Sigmoid colon (tissue), 6 donors: ENCODE measurements at regions not wholly inside any gene's neighbourhood (a gene's known extent, or its start where the extent isn't known, plus 50 kb on each side); places are given as distances from the start of the nearest gene placed in this dataset.

Source experiments
- DNase-seq: peaks from one replicate; pipeline ENCODE4 v3.0.0-alpha.2; 2019
- H3K27ac ChIP-seq, 4 donors: fragments of 200-600 bp; sonication (generic); one replicate each; pipeline ENCODE4 v1.5.1; 2016 to 2019; ENCODE audit warnings: mild to moderate bottlenecking in 1 of 4
- H3K27me3 ChIP-seq, 3 donors: fragments of 200-600 bp; sonication (generic); one replicate each; pipeline ENCODE4 v1.5.1; 2019; ENCODE audit warnings: mild to moderate bottlenecking in 1 of 3
- H3K36me3 ChIP-seq, 4 donors: fragments of 200-600 bp; sonication (generic); one replicate each; pipeline ENCODE4 v1.5.1; 2016 to 2019
- H3K4me1 ChIP-seq, 4 donors: fragments of 200-600 bp; sonication (generic); one replicate each; pipeline ENCODE4 v1.5.1; 2017 to 2019
- H3K4me3 ChIP-seq, 4 donors: fragments of 200-600 bp; sonication (generic); one replicate each; pipeline ENCODE4 v1.5.1; 2017 to 2019; ENCODE audit warnings: mild to moderate bottlenecking in 2 of 4, moderate library complexity in 1 of 4
- H3K9me3 ChIP-seq, 4 donors: fragments of 200-600 bp in 3 of 4; sonication (generic) in 3 of 4; one replicate each; pipeline versions ENCODE4 v1.5.1 to v1.6.1; 2013 to 2019
- EP300 ChIP-seq, 4 donors: sonication (generic); formaldehyde crosslinking; IDR thresholded peaks; one replicate each; pipeline ENCODE4 v1.6.1; 2017; ENCODE audit warnings: antibody characterized with exemption in 4 of 4
- POLR2A ChIP-seq, 2 donors: fragments of 450-650 bp; IDR thresholded peaks; one replicate each; pipeline ENCODE4 v1.6.1; 2016; ENCODE audit warnings: antibody characterized with exemption in 2 of 2, mild to moderate bottlenecking in 2 of 2, moderate library complexity in 2 of 2
- POLR2AphosphoS5 ChIP-seq, 4 donors: sonication (generic); formaldehyde crosslinking; IDR thresholded peaks; one replicate each; pipeline ENCODE4 v1.6.1; 2017; ENCODE audit warnings: antibody characterized with exemption in 4 of 4
- WGBS, 2 donors: extraction: QIAGEN DNeasy Blood & Tissue Kit; methylation state at CpG; one replicate each; pipeline ENCODE4 v1.1.7; 2013; 5-methylcytosine and 5-hydroxymethylcytosine counted together
- intact Hi-C: fragments of 100-400 bp; cut with DNase I; formaldehyde crosslinking; loops from one replicate; pipeline ENCODE4 v1.15.1; 2023
- TF ChIP-seq, protein P1 (sequence below), 4 experiments: fragments of 450-650 bp in 3 of 4; fragments of 200-600 bp in 1 of 4; IDR thresholded peaks; one replicate each; pipeline ENCODE4 v1.5.1; 2016 to 2019; ENCODE audit warnings: antibody characterized with exemption in 4 of 4, mild to moderate bottlenecking in 3 of 4, moderate library complexity in 2 of 4
- donor health status: healthy with polysubstance abuse.
- donor health status: healthy.

DNA sequence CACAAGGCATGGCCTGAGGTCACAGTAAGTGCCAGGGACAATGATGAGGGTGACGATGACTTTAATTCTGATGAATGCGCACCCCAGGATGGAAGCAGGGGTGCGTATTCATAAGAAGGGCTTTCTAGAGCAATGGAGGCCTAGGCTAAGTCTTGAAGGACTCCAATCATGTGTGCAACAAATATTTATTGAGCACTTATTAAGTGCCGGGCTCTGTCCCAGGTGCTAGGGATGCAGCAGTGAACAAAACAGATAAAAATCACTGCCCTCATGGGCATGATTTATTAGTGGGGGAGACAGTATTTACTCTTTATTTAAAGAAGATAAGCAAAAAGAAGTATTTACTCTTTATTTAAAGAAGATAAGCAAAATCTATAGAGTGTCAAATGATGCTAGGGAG is 198.2 kb upstream of the KCNG1 start:
- intact Hi-C loops = loop anchor here (10.0 kb wide), 1 partner anchor 56 kb away; no protein-coding TSS in a partner anchor
- Histone ChIP-seq H3K27me3 (peaks cover 0 to 36% (median 23%) of the 10 kb centered on the region in 3 donors), H3K4me3 (no peak overlapping the region), H3K4me1 (peaks cover 0 to 2% (median 0%) of the 10 kb centered on the region in 4 donors), H3K36me3 (no peaks in the 10 kb centered on the region), H3K27ac (no peak overlapping the region), H3K9me3 (peaks cover 0 to 11% (median 0%) of the 10 kb centered on the region in 4 donors)
- WGBS, 2 donors = 95 to 97% methylated on average over 4 of the region's 4 CpGs
- TF ChIP-seq, protein P1, sequence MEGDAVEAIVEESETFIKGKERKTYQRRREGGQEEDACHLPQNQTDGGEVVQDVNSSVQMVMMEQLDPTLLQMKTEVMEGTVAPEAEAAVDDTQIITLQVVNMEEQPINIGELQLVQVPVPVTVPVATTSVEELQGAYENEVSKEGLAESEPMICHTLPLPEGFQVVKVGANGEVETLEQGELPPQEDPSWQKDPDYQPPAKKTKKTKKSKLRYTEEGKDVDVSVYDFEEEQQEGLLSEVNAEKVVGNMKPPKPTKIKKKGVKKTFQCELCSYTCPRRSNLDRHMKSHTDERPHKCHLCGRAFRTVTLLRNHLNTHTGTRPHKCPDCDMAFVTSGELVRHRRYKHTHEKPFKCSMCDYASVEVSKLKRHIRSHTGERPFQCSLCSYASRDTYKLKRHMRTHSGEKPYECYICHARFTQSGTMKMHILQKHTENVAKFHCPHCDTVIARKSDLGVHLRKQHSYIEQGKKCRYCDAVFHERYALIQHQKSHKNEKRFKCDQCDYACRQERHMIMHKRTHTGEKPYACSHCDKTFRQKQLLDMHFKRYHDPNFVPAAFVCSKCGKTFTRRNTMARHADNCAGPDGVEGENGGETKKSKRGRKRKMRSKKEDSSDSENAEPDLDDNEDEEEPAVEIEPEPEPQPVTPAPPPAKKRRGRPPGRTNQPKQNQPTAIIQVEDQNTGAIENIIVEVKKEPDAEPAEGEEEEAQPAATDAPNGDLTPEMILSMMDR (IDR thresholded peaks at IDR 0.05) = no peak
- no peak for TF ChIP-seq POLR2A (IDR thresholded peaks at IDR 0.05)
- TF ChIP-seq EP300 (IDR thresholded peaks at IDR 0.05) = no peak
- no peak for TF ChIP-seq POLR2AphosphoS5 (IDR thresholded peaks at IDR 0.05)
- no peak for DNase-seq

DNA sequence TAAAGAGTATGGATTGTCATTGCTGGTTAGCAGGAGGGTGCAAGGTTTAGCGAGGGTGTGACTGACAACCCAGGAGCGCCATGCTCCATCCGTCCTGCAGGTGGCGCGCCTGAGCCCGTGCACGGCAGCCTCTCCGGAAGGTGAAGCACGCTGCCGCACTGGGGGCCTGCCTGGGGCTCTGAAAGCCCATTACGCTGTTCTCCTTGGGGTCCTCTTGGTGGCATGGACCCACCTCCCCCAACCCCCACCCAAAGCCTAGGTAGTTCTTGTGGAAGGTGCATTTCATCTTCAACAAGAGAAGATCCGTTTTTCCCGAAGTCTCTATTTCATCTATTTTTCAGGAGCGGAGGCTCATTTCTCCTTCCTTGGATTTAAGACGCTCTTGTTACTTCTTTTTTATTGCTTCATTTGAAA is 197.4 kb upstream of the KCNG1 start:
- intact Hi-C loops = loop anchor here (10.0 kb wide), 1 partner anchor 55 kb away; no protein-coding TSS in a partner anchor

DNA sequence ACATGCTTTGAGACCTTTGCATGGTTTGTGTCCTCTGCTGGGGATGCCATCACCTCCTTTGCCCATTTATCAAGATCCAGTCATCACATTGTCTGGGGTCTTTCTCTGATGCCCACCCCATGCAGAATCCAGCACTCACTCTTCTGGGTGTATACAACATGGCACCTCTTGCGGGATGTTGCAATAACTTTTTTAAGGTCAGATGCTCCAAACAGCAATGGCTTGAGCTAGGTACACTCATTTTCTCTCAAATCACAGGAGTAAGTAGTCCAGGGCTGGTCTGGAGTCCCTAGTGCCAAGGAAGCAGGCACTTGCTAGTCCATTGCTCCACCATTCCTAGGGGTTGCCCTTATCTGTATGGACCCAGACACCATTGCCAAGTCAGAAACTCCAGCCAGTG is 196.6 kb upstream of the KCNG1 start:
- TF ChIP-seq EP300 (IDR thresholded peaks at IDR 0.05) = no peak
- TF ChIP-seq, protein P1 (IDR thresholded peaks at IDR 0.05) = no peak
- TF ChIP-seq POLR2A (IDR thresholded peaks at IDR 0.05) = no peak
- TF ChIP-seq POLR2AphosphoS5 (IDR thresholded peaks at IDR 0.05) = no peak
- Histone ChIP-seq H3K4me1 (peaks cover 0 to 6% (median 0%) of the 10 kb centered on the region in 4 donors), H3K27me3 (peaks cover 0 to 36% (median 23%) of the 10 kb centered on the region in 3 donors), H3K36me3 (no peaks in the 10 kb centered on the region), H3K27ac (no peak overlapping the region), H3K4me3 (no peak overlapping the region), H3K9me3 (peaks cover 0 to 10% (median 0%) of the 10 kb centered on the region in 4 donors)
- WGBS, 2 donors = 91 to 92% methylated on average over 1 of the region's 1 CpG
- DNase-seq = no peak
- intact Hi-C loops = no loop called here

More for the DNA sequence above, 197.4 kb upstream of the KCNG1 start:
- Histone ChIP-seq H3K4me1 (peaks cover 0 to 6% (median 0%) of the 10 kb centered on the region in 4 donors), H3K4me3 (no peak overlapping the region), H3K36me3 (no peaks in the 10 kb centered on the region), H3K27me3 (peaks cover 0 to 36% (median 23%) of the 10 kb centered on the region in 3 donors), H3K27ac (no peak overlapping the region), H3K9me3 (peaks cover 0 to 11% (median 0%) of the 10 kb centered on the region in 4 donors)
- TF ChIP-seq, protein P1 (IDR thresholded peaks at IDR 0.05) = peak in 3 of 4 experiments; percentile 33 to 80 (median 42)
- TF ChIP-seq POLR2AphosphoS5 (IDR thresholded peaks at IDR 0.05) (no peak), EP300 (IDR thresholded peaks at IDR 0.05) (no peak)
- DNase-seq = no peak
- 23 to 25% methylated on average over 15 of the region's 15 CpGs for WGBS, 2 donors

DNA sequence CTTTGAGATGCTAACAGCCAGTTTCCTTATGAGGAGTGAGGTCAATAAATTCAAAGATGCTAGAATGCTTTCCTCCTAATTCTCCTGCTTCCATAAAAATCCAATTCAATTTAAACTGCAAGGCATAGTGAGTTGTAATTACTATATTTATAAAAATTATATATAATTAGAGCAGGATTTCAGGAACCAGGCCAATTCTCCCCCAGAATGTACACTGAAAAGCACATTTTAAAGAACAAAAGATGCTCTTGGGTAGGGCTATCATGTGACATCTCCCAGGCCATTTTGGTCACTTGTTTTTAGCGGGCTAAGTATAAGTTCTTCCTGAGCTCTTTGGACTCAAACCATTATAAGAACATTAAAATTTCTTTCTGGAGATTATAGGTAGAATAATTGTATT is 195.7 kb upstream of the KCNG1 start:
- intact Hi-C loops = no loop called here
- H3K27ac ChIP-seq = no peak overlapping the region
- DNase-seq = no peak
- peaks cover 0 to 7% (median 0%) of the 10 kb centered on the region in 4 donors for H3K9me3 ChIP-seq
- TF ChIP-seq POLR2A (IDR thresholded peaks at IDR 0.05) = no peak
- no peak for TF ChIP-seq POLR2AphosphoS5 (IDR thresholded peaks at IDR 0.05)
- no peak for TF ChIP-seq EP300 (IDR thresholded peaks at IDR 0.05)
- TF ChIP-seq, protein P1 (IDR thresholded peaks at IDR 0.05) = no peak
- H3K4me3 ChIP-seq = no peak overlapping the region
- no peaks in the 10 kb centered on the region for H3K36me3 ChIP-seq
- 92 to 96% methylated on average over 1 of the region's 1 CpG for WGBS, 2 donors
- H3K4me1 ChIP-seq = peaks cover 0 to 6% (median 0%) of the 10 kb centered on the region in 4 donors
- peaks cover 0 to 36% (median 23%) of the 10 kb centered on the region in 3 donors for H3K27me3 ChIP-seq
